PC-3 (cell line): ENCODE measurements at regions not wholly inside any gene's neighbourhood (a gene's known extent, or its start where the extent isn't known, plus 50 kb on each side); places are given as distances from the start of the nearest gene placed in this dataset.

Source experiments
- CTCF ChIP-seq: fragments of 300-600 bp; sonication (generic); conservative IDR thresholded peaks from 2 replicates; pipeline ENCODE4 v1.5.1; 2017; ENCODE audit warnings: antibody characterized with exemption, low read depth, mild to moderate bottlenecking, low read length
- EZH2 ChIP-seq: fragments of 300-600 bp; sonication (generic); IDR thresholded peaks from one replicate; pipeline ENCODE4 v1.6.1; 2017; ENCODE audit warnings: antibody characterized with exemption, mild to moderate bottlenecking, low read length; ENCODE audit not compliant: unreplicated experiment
- EZH2phosphoT487 ChIP-seq: fragments of 300-600 bp; sonication (generic); IDR thresholded peaks from 2 replicates; pipeline ENCODE4 v1.6.1; 2018; ENCODE audit warnings: mild to moderate bottlenecking, antibody characterized with exemption, low read length, borderline replicate concordance

DNA sequence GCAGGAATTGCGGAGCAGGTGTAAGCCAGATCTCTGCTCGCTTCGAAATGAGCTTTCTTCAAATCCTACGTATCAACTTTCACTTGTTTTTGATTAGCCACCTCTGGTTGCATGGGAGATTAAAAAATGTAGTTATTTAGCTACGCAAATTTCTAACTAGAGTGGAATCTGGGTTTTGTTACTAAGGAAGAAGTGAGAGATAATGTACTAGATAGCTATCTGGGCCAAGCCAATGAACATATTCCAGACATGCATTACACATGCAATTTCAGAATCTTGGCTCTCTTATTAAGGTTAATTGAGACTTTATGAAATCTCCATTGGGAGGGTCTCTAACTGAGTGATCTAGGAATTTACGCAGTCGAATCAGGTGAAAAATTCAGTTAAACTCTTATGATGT is 765.7 kb downstream of the DIPK2A start:
- TF ChIP-seq CTCF: no peak
- TF ChIP-seq EZH2: no peak
- no peak for TF ChIP-seq EZH2phosphoT487
